ENCODE measurements at regions not wholly inside any gene's neighbourhood (a gene's known extent, or its start where the extent isn't known, plus 50 kb on each side); places are given as distances from the start of the nearest gene placed in this dataset.

DNA sequence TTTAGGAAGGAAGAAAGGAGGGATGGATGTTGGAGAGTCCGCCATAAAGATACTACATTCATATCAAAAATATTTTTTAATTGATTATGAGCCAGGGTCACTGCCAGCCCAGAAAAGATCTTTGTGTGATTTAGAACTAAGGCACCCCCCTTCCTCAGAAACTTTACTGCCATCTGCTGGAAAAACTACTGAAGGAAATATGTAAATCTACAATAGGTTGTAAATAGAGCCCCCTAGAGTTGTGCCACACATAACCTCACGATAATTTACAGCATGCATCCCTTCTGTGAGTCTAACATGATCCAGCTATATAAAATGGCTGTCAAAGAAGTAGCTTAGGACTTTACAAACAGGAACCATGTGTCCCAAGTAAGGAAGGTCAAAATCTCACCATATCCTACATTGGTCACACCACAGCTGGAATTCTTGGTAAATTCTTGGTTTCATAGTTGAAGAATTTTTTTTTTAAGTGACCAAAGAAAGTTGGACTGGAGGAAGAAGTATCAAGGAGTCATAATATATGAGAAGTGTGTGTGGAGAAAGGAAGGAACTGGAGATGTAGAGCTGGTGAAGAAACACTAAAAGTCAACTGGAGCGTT, 152.5 kb downstream of the CYP26B1 start:
- Histone ChIP-seq H3K36me3 (ENCODE audit: control insufficient read depth, insufficient read depth, low read length) (no peaks in the 10 kb centered on the region), H3K9me3 (ENCODE audit: control insufficient read depth, insufficient read depth, low read length) (no peaks in the 10 kb centered on the region), H3K27me3 (ENCODE audit: control insufficient read depth, insufficient read depth, low read length) (no peaks in the 10 kb centered on the region), H3K4me3 (ENCODE audit: low read depth, low read length) (no peak overlapping the region), H3K27ac (ENCODE audit: low read depth, low read length) (no peak overlapping the region), H3K4me1 (ENCODE audit: control insufficient read depth, insufficient read depth, low read length) (no peaks in the 10 kb centered on the region)
- no CpG with 5 or more reads among the region's 3 CpGs for WGBS (ENCODE audit: insufficient coverage)
- DNase-seq (ENCODE audit: low read depth in 4 of 6, low spot score in 6 of 6): no peak

DNA sequence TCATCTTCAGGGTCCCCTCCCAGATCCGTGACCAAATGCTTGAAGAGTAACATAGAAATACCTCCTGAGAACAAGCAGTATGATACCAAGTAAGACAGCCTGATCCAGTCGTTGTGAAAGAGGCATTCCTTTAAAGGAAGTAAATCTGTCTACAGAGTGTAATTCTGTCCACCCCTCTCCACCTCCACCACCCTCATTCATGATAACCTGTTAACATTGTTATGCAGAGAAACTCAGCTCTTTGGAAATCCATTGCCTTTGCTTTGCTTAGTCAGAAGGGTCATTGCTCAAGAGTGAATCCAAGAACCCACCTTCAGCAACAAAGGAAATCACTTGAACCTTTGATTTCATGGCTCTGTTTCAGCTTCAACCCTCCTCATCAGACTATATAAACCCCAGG, 155.6 kb downstream of the CYP26B1 start:
- no peak overlapping the region for H3K27ac ChIP-seq (ENCODE audit: low read depth, low read length)
- H3K27me3 ChIP-seq (ENCODE audit: control insufficient read depth, insufficient read depth, low read length): no peaks in the 10 kb centered on the region
- H3K9me3 ChIP-seq (ENCODE audit: control insufficient read depth, insufficient read depth, low read length): no peaks in the 10 kb centered on the region
- H3K4me3 ChIP-seq (ENCODE audit: low read depth, low read length): no peak overlapping the region
- no peak for DNase-seq (ENCODE audit: low read depth in 4 of 6, low spot score in 6 of 6)
- whole genome bisulfite sequencing (ENCODE audit: insufficient coverage): 100% methylated on average over 1 of the region's 2 CpGs
- no peaks in the 10 kb centered on the region for H3K4me1 ChIP-seq (ENCODE audit: control insufficient read depth, insufficient read depth, low read length)
- no peaks in the 10 kb centered on the region for H3K36me3 ChIP-seq (ENCODE audit: control insufficient read depth, insufficient read depth, low read length)

- Histone ChIP-seq H3K4me3 (ENCODE audit: low read depth, low read length) (no peak overlapping the region), H3K27ac (ENCODE audit: low read depth, low read length) (no peak overlapping the region), H3K36me3 (ENCODE audit: control insufficient read depth, insufficient read depth, low read length) (no peaks in the 10 kb centered on the region), H3K9me3 (ENCODE audit: control insufficient read depth, insufficient read depth, low read length) (no peaks in the 10 kb centered on the region), H3K27me3 (ENCODE audit: control insufficient read depth, insufficient read depth, low read length) (no peaks in the 10 kb centered on the region), H3K4me1 (ENCODE audit: control insufficient read depth, insufficient read depth, low read length) (no peaks in the 10 kb centered on the region)
- 100% methylated on average over 3 of the region's 4 CpGs for WGBS (ENCODE audit: insufficient coverage)
- DNase-seq (ENCODE audit: low read depth in 4 of 6, low spot score in 6 of 6): no peak
Measured at GRCh38 chr2:71991397-71991796, 156.3 kb downstream of the CYP26B1 start.

- Histone ChIP-seq H3K4me3 (ENCODE audit: low read depth, low read length) (no peak overlapping the region), H3K9me3 (ENCODE audit: control insufficient read depth, insufficient read depth, low read length) (no peaks in the 10 kb centered on the region), H3K36me3 (ENCODE audit: control insufficient read depth, insufficient read depth, low read length) (no peaks in the 10 kb centered on the region), H3K27ac (ENCODE audit: low read depth, low read length) (no peak overlapping the region), H3K4me1 (ENCODE audit: control insufficient read depth, insufficient read depth, low read length) (no peaks in the 10 kb centered on the region), H3K27me3 (ENCODE audit: control insufficient read depth, insufficient read depth, low read length) (no peaks in the 10 kb centered on the region)
- 82% methylated on average over 1 of the region's 3 CpGs for WGBS (ENCODE audit: insufficient coverage)
- DNase-seq (ENCODE audit: low read depth in 4 of 6, low spot score in 6 of 6): no peak
Measured at GRCh38 chr2:71990826-71991225, 156.8 kb downstream of the CYP26B1 start.

DNA sequence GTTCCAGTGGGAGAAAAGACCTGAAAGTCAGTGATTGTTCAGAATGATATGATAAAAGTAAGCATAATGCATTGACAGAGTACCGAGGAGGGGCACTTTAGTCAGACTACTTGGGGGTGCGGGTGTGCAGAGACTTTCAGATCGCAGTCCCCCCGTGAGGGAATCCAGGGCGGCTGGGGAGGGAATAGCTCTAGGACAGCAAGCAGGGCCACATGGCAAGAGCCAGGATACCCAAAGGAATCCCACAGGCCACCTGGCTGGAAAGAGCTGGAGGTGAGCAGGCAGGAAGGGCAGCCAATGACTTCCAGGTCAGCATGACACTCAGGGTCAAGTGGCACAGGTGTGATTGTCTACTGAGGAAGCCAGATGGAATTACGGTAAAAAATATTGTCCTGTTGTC, 157.5 kb downstream of the CYP26B1 start:
- H3K4me1 ChIP-seq (ENCODE audit: control insufficient read depth, insufficient read depth, low read length): no peaks in the 10 kb centered on the region
- no peak overlapping the region for H3K4me3 ChIP-seq (ENCODE audit: low read depth, low read length)
- WGBS (ENCODE audit: insufficient coverage): 92% methylated on average over 6 of the region's 6 CpGs
- H3K27me3 ChIP-seq (ENCODE audit: control insufficient read depth, insufficient read depth, low read length): no peaks in the 10 kb centered on the region
- H3K36me3 ChIP-seq (ENCODE audit: control insufficient read depth, insufficient read depth, low read length): no peaks in the 10 kb centered on the region
- no peak for DNase-seq (ENCODE audit: low read depth in 4 of 6, low spot score in 6 of 6)
- no peaks in the 10 kb centered on the region for H3K9me3 ChIP-seq (ENCODE audit: control insufficient read depth, insufficient read depth, low read length)
- H3K27ac ChIP-seq (ENCODE audit: low read depth, low read length): no peak overlapping the region

- H3K4me3 ChIP-seq (ENCODE audit: low read depth, low read length): no peak overlapping the region
- H3K36me3 ChIP-seq (ENCODE audit: control insufficient read depth, insufficient read depth, low read length): no peaks in the 10 kb centered on the region
- no CpG with 5 or more reads among the region's 5 CpGs for WGBS (ENCODE audit: insufficient coverage)
- H3K27ac ChIP-seq (ENCODE audit: low read depth, low read length): no peak overlapping the region
- DNase-seq (ENCODE audit: low read depth in 4 of 6, low spot score in 6 of 6): no peak
- no peaks in the 10 kb centered on the region for H3K9me3 ChIP-seq (ENCODE audit: control insufficient read depth, insufficient read depth, low read length)
- no peaks in the 10 kb centered on the region for H3K4me1 ChIP-seq (ENCODE audit: control insufficient read depth, insufficient read depth, low read length)
- H3K27me3 ChIP-seq (ENCODE audit: control insufficient read depth, insufficient read depth, low read length): no peaks in the 10 kb centered on the region
Measured at GRCh38 chr2:71989671-71990070, 158.0 kb downstream of the CYP26B1 start.

DNA sequence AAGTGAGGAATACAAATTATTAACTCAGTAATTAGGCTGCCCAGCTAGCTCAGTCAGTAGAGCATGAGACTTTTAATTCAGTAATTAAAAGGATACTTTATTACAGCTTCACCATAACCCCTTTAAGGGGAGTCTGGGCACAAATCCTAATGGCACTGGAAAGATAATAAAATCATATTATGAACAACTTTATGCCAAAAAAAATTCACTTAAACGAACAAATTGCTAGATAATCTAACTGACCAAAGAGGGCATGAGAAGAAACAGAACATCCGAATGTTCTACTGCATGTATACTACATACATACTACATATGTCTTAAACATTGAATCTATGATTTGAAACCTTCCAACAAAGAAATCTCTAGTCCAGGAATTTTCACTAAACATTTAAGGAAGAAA, 159.5 kb downstream of the CYP26B1 start:
- Histone ChIP-seq H3K27ac (ENCODE audit: low read depth, low read length) (no peak overlapping the region), H3K4me3 (ENCODE audit: low read depth, low read length) (no peak overlapping the region), H3K4me1 (ENCODE audit: control insufficient read depth, insufficient read depth, low read length) (no peaks in the 10 kb centered on the region), H3K36me3 (ENCODE audit: control insufficient read depth, insufficient read depth, low read length) (no peaks in the 10 kb centered on the region), H3K27me3 (ENCODE audit: control insufficient read depth, insufficient read depth, low read length) (no peaks in the 10 kb centered on the region), H3K9me3 (ENCODE audit: control insufficient read depth, insufficient read depth, low read length) (no peaks in the 10 kb centered on the region)
- DNase-seq (ENCODE audit: low read depth in 4 of 6, low spot score in 6 of 6): no peak
- WGBS (ENCODE audit: insufficient coverage): 100% methylated on average over 1 of the region's 2 CpGs

- Histone ChIP-seq H3K27me3 (ENCODE audit: control insufficient read depth, insufficient read depth, low read length) (peaks cover 6% of the 10 kb centered on the region), H3K4me3 (ENCODE audit: low read depth, low read length) (no peak overlapping the region), H3K4me1 (ENCODE audit: control insufficient read depth, insufficient read depth, low read length) (no peaks in the 10 kb centered on the region), H3K9me3 (ENCODE audit: control insufficient read depth, insufficient read depth, low read length) (no peaks in the 10 kb centered on the region), H3K27ac (ENCODE audit: low read depth, low read length) (no peak overlapping the region), H3K36me3 (ENCODE audit: control insufficient read depth, insufficient read depth, low read length) (no peaks in the 10 kb centered on the region)
- WGBS (ENCODE audit: insufficient coverage): 100% methylated on average over 1 of the region's 1 CpG
- DNase-seq (ENCODE audit: low read depth in 4 of 6, low spot score in 6 of 6): no peak
Measured at GRCh38 chr2:71976685-71977084, 171.0 kb downstream of the CYP26B1 start.

- no peak overlapping the region for H3K4me3 ChIP-seq (ENCODE audit: low read depth, low read length)
- no peak overlapping the region for H3K27ac ChIP-seq (ENCODE audit: low read depth, low read length)
- H3K9me3 ChIP-seq (ENCODE audit: control insufficient read depth, insufficient read depth, low read length): no peaks in the 10 kb centered on the region
- H3K36me3 ChIP-seq (ENCODE audit: control insufficient read depth, insufficient read depth, low read length): no peaks in the 10 kb centered on the region
- DNase-seq (ENCODE audit: low read depth in 4 of 6, low spot score in 6 of 6): no peak
- no peaks in the 10 kb centered on the region for H3K4me1 ChIP-seq (ENCODE audit: control insufficient read depth, insufficient read depth, low read length)
- peaks cover 6% of the 10 kb centered on the region for H3K27me3 ChIP-seq (ENCODE audit: control insufficient read depth, insufficient read depth, low read length)
Measured at GRCh38 chr2:71974846-71975245, 172.8 kb downstream of the CYP26B1 start.

DNA sequence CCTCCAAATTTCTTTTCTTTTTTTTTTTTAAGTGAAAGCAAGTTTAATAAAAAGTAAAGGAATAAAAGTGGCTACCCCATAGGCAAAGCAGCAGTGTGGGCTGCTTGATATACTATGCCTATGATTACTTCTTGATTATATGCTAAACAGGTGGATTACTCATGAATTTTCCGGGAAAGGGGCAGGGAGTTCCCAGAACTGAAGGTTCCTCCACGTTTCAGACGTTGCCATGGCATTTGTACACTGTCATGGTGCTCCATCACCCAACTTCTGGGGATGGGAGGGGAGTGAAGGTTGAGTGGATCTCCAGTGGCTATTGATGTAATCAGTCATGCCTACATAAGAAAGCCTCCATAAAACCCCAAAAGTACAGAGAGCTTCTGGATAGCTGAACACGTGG, 176.2 kb downstream of the CYP26B1 start:
- WGBS (ENCODE audit: insufficient coverage): 60% methylated on average over 1 of the region's 4 CpGs
- no peak for DNase-seq (ENCODE audit: low read depth in 4 of 6, low spot score in 6 of 6)
- H3K27ac ChIP-seq (ENCODE audit: low read depth, low read length): no peak overlapping the region
- no peak overlapping the region for H3K4me3 ChIP-seq (ENCODE audit: low read depth, low read length)
- H3K36me3 ChIP-seq (ENCODE audit: control insufficient read depth, insufficient read depth, low read length): no peaks in the 10 kb centered on the region
- H3K4me1 ChIP-seq (ENCODE audit: control insufficient read depth, insufficient read depth, low read length): no peaks in the 10 kb centered on the region
- H3K27me3 ChIP-seq (ENCODE audit: control insufficient read depth, insufficient read depth, low read length): peaks cover 8% of the 10 kb centered on the region
- no peaks in the 10 kb centered on the region for H3K9me3 ChIP-seq (ENCODE audit: control insufficient read depth, insufficient read depth, low read length)
